Psoas muscle (tissue), 7 donors: ENCODE measurements at regions not wholly inside any gene's neighbourhood (a gene's known extent, or its start where the extent isn't known, plus 50 kb on each side); places are given as distances from the start of the nearest gene placed in this dataset.
"Not testable (repeated sequence)": the region's sequence is repeated elsewhere in the genome, so short reads cannot be mapped to it uniquely, and the experiment has no call there.

ENCODE experiments used
- ATAC-seq, 4 donors: fragments of 200-7000 bp; cut with Tn5 transposase; one replicate each; pipeline ENCODE4 v1.9.1; 2020; ENCODE audit warnings: moderate library complexity in 3 of 4, mild to moderate bottlenecking in 2 of 4
- DNase-seq, 2 donors: peaks; one replicate each; pipeline ENCODE4 v3.0.0-alpha.2; 2020
- H3K27ac ChIP-seq: fragments of 200-600 bp; one replicate; pipeline ENCODE4 v1.8.0; 2022
- H3K27me3 ChIP-seq, 3 donors: fragments of 200-600 bp in 1 of 3; one replicate each; pipeline versions ENCODE4 v1.6.1 to v1.8.0; 2013 to 2022; ENCODE audit warnings: low read length in 2 of 3, mild to moderate bottlenecking in 2 of 3, moderate library complexity in 1 of 3; ENCODE audit not compliant: insufficient read depth in 3 of 3
- H3K36me3 ChIP-seq, 2 donors: fragments of 200-600 bp in 1 of 2; one replicate each; pipeline versions ENCODE4 v1.6.1 to v1.8.0; 2013 to 2022; ENCODE audit warnings: low read depth in 1 of 2, mild to moderate bottlenecking in 1 of 2, moderate library complexity in 1 of 2; ENCODE audit not compliant: insufficient read depth in 1 of 2
- H3K4me1 ChIP-seq: fragments of 200-600 bp; one replicate; pipeline ENCODE4 v1.8.0; 2022
- H3K4me3 ChIP-seq: fragments of 200-600 bp; one replicate; pipeline ENCODE4 v1.8.0; 2022; ENCODE audit warnings: mild to moderate bottlenecking
- H3K9me3 ChIP-seq: fragments of 200-600 bp; one replicate; pipeline ENCODE4 v1.8.0; 2022
- WGBS, 3 donors: extraction: QIAGEN DNeasy Blood & Tissue Kit; methylation state at CpG; one replicate each; pipeline versions ENCODE4 v1.1.6 to v1.1.7; 2013; 5-methylcytosine and 5-hydroxymethylcytosine counted together
- intact Hi-C, 2 donors: fragments of 100-400 bp; cut with DNase I; formaldehyde crosslinking; loops; one replicate each; pipeline versions ENCODE4 v1.11.0 to v1.14.2; 2022
- TF ChIP-seq, protein P1 (sequence below): fragments of 200-600 bp; IDR thresholded peaks from one replicate; pipeline ENCODE4 v1.8.0; 2022; ENCODE audit warnings: antibody characterized with exemption
- donor health status: healthy with polysubstance abuse.
- donor health status: DM: no; HTN: no; CAD: no; lungs with moderate emphysema.
- donor health status: Bipolar disorder and iron deficiency.
- donor health status: healthy.
- donor health status: DM: yes; HTN: yes; CAD: no.
- donor health status: DM: no; HTN: no; CAD: no.
- donor health status: DM: yes; HTN: yes; CAD: no.

DNA sequence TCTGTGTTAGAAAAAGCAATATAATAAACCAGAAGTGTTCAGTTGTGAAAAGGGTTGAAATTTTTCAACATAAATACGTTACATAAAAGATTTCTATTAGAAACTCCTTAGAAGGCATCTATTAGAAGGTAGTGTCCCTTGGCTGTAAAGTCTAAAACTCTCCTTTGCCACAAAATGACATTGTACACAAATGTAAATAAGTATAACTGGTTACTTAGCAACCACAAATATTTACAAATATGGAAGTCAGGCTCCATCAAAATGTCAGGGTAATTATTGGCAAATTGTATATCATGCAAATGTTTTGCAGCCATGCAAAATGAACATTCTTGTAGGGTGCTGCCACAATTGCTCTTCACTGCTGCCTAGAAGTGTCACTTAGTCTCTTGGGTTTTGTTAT lies 419.1 kb upstream of the CDIN1 start:
- Histone ChIP-seq H3K27ac (no peak overlapping the region), H3K36me3 (no peaks in the 10 kb centered on the region), H3K27me3 (no peaks in the 10 kb centered on the region), H3K9me3 (no peaks in the 10 kb centered on the region), H3K4me3 (no peak overlapping the region), H3K4me1 (no peaks in the 10 kb centered on the region)
- 76 to 85% (median 83%) methylated on average over 1 of the region's 1 CpG for WGBS, 3 donors
- intact Hi-C loops = no loop called here
- no peak for DNase-seq
- TF ChIP-seq, protein P1, sequence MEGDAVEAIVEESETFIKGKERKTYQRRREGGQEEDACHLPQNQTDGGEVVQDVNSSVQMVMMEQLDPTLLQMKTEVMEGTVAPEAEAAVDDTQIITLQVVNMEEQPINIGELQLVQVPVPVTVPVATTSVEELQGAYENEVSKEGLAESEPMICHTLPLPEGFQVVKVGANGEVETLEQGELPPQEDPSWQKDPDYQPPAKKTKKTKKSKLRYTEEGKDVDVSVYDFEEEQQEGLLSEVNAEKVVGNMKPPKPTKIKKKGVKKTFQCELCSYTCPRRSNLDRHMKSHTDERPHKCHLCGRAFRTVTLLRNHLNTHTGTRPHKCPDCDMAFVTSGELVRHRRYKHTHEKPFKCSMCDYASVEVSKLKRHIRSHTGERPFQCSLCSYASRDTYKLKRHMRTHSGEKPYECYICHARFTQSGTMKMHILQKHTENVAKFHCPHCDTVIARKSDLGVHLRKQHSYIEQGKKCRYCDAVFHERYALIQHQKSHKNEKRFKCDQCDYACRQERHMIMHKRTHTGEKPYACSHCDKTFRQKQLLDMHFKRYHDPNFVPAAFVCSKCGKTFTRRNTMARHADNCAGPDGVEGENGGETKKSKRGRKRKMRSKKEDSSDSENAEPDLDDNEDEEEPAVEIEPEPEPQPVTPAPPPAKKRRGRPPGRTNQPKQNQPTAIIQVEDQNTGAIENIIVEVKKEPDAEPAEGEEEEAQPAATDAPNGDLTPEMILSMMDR = no peak
- ATAC-seq = no peak

DNA sequence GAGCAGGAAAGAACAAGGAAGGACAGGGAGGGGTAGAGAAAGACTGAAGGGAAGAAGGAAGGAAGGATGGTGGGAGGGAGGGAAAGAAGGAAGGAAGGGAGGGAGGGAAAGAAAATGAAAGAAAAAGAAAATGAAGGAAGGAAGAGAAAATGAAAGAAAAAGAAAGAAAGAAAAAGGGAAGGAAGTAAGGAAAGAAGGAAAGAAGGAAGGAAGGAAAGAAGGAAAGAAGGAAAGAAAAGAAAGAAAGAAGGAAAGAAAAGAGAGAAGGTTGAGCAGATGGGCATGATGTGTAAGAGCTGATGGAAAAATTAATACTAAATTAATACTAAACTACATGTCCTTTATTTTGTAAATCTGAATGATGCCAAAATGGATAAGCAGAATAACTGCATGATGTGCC lies 418.3 kb upstream of the CDIN1 start:
- Histone ChIP-seq H3K36me3 (no peaks in the 10 kb centered on the region), H3K4me3 (no peak overlapping the region), H3K27ac (no peak overlapping the region), H3K27me3 (no peaks in the 10 kb centered on the region), H3K9me3 (no peaks in the 10 kb centered on the region), H3K4me1 (no peaks in the 10 kb centered on the region)
- TF ChIP-seq, protein P1 = no peak
- ATAC-seq = no peak
- no peak for DNase-seq
- intact Hi-C loops = no loop called here

DNA sequence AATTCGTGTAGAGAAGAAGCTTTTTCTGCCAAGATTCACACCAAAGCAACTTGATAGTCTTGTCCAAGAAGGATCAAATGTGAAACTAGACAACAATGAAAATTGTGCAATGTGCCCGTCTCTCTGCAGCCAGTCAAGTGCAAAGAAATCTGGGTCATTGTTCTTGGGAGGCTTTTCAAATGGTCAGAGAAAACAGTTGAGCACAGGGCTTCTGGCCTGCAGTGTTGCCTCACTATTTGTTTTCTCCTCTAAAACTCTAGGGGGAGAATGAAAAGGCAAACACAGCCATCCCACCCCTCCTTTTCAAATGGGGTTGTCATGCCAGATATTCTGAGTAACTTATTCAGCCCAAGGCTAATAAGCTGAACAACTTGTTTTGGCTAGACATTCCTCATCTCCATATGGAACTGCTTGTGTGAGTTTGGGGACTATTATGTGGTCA lies 417.6 kb upstream of the CDIN1 start:
- TF ChIP-seq, protein P1 = no peak
- DNase-seq (peak in 1 of 2 donors; percentile 53), ATAC-seq (peak in 3 of 4 donors; percentile 34 to 80 (median 41))
- Histone ChIP-seq H3K27me3 (no peaks in the 10 kb centered on the region), H3K27ac (no peak overlapping the region), H3K4me3 (no peak overlapping the region), H3K9me3 (no peaks in the 10 kb centered on the region), H3K36me3 (no peaks in the 10 kb centered on the region), H3K4me1 (no peaks in the 10 kb centered on the region)
- intact Hi-C loops = no loop called here
- WGBS, 3 donors = 12 to 22% (median 17%) methylated on average over 2 of the region's 2 CpGs

DNA sequence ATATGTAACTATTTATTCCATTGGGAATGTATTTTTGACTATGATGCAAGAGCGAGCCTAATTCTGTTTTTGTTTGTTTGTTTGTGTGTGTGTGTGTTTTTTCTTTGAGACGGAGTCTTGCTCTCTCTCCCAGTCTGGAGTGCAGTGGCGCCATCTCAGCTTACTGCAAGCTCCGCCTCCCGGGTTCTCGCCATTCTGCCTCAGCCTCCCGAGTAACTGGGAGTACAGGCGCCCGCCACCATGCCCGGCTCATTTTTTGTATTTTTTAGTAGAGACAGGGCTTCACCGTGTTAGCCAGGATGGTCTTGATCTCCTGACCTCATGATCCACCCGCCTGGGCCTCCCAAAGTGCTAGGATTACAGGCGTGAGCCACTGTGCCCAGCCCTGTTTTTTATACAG lies 415.4 kb upstream of the CDIN1 start:
- not testable (repeated sequence) for H3K36me3 ChIP-seq, ATAC-seq

DNA sequence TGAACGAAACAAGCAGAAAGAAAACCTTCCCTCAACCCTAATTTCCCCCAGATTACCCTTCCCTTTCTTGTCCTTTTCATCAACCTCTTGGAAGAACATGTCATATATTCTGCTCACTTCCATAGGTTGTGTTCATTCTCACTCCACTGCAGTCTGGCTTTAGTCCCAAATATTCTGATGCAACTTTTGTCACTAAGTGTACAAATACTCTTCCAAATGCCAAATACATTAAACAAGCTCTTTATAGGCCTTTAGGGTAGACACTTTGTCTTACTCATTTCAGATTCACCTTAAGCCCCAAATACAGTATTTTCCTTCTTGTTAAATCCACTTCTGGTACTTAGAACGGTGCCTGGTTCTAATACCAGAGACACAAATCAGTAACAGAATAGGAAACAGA lies 406.5 kb upstream of the CDIN1 start:
- TF ChIP-seq, protein P1 = no peak
- Histone ChIP-seq H3K4me3 (no peak overlapping the region), H3K27ac (no peak overlapping the region), H3K36me3 (no peaks in the 10 kb centered on the region), H3K9me3 (no peaks in the 10 kb centered on the region), H3K27me3 (no peaks in the 10 kb centered on the region), H3K4me1 (no peaks in the 10 kb centered on the region)
- WGBS, 3 donors = 79 to 83% (median 82%) methylated on average over 2 of the region's 2 CpGs
- DNase-seq (no peak), ATAC-seq (no peak)
- intact Hi-C loops = no loop called here

More for the DNA sequence above, 415.4 kb upstream of the CDIN1 start:
- intact Hi-C loops, H3K4me3 ChIP-seq, H3K9me3 ChIP-seq, H3K27me3 ChIP-seq, H3K27ac ChIP-seq, DNase-seq, H3K4me1 ChIP-seq: not testable (repeated sequence)
- 91 to 95% (median 95%) methylated on average over 13 of the region's 13 CpGs for WGBS, 3 donors
